ENCODE measurements at regions not wholly inside any gene's neighbourhood (a gene's known extent, or its start where the extent isn't known, plus 50 kb on each side); places are given as distances from the start of the nearest gene placed in this dataset.
"Not testable (repeated sequence)": the region's sequence is repeated elsewhere in the genome, so short reads cannot be mapped to it uniquely, and the experiment has no call there.

DNA sequence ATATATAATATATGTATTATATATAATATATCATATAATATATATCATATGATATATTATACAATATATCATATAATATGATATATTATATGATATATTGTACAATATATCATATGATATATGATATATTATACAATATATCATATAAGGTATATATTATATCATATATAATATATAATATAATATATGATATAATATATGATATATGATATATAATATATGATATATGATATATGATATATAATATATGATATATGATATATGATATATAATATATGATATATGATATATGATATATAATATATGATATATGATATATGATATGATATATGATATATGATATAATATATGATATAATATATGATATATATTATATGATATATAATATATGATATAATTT lies 617.3 kb downstream of the TRIB2 start:
- not testable (repeated sequence) for DNase-seq (ENCODE audit: extremely low read depth in 1 of 2, low read depth in 1 of 2)

DNA sequence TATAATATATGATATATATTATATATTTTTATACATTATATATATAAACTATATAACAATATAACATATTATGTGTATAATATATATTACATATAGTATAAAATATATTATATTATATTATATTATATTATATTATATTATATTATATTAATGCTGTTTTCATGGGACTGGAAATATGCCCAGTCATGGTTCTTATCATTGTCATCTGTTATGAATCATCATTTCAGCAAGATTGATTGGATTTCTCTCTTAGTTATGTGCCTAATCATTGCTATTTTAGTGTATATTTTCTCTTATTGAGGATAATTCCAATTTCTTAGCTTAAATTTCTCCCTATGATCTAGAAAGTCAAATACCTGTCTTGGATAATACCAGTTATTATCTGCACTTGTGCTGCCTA lies 617.8 kb downstream of the TRIB2 start:
- DNase-seq (ENCODE audit: extremely low read depth in 1 of 2, low read depth in 1 of 2) = no peak

DNA sequence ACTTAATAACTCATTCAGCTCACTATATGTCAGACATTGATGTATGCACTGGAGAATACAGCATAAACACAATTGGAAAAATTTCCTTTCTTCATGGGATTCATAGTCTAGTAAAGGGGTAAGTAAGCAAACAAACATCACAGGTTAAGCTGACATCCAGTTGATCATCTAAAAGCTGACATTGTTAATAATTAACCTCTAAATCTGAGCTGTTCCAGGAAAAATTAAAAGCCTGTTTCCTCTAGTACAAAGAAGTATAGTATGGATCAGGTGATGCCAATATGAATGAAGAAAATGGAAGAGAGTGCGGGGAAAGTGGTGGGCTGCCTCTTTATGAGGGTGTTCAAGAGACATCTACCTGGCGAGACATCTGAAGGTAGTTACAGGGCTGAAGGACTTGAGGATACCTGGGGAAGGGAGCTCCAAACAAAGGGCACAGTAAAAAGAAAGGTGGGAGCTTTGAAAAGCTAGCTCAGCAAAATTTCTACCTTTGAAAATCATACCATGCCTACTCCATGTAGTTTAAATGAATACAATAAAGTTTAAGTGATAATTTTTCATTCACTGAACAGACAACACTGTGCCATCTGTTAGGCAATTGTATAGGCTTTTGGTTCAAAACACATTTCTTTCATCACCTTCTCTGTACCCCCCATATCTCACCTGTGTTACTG lies 619.3 kb downstream of the TRIB2 start:
- no peak for DNase-seq (ENCODE audit: extremely low read depth in 1 of 2, low read depth in 1 of 2)

DNA sequence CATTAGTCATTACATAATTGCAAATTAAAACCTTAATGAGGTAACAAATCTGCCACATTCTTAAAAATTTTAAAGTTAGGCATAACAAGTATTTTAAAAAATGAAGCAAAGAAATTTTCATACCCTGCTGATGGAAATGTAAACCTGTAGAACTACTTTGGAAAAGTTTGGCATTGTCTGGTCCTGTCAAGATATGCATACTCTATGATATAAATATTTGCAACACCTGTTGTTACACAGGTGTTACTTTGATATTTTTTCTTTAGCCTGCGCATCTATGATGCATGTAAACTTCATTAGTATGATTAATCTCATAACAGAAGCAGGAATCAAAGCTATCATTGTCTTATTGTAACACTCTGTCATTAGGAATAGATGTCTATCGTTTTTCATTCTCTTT lies 634.3 kb downstream of the TRIB2 start:
- DNase-seq (ENCODE audit: extremely low read depth in 1 of 2, low read depth in 1 of 2) = no peak

DNA sequence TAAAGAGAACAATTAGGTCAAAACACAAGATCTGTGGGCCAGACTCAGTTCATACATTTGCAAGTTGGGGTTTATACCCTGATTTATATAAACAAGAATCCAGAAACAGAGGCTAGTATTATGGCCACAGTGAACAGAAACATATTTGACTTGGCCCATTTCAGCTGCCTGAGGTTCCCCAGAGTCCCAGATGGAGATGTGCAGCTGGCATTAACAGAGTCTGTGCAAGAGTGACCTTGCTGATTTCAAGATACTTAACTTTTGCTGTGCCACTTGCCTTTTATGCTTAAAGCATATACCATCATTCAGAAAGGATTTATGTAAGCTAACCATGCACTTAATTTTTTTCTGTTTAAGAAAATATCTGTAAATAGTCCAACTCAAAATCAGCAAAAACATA lies 636.3 kb downstream of the TRIB2 start:
- no peak for DNase-seq (ENCODE audit: extremely low read depth in 1 of 2, low read depth in 1 of 2)

DNA sequence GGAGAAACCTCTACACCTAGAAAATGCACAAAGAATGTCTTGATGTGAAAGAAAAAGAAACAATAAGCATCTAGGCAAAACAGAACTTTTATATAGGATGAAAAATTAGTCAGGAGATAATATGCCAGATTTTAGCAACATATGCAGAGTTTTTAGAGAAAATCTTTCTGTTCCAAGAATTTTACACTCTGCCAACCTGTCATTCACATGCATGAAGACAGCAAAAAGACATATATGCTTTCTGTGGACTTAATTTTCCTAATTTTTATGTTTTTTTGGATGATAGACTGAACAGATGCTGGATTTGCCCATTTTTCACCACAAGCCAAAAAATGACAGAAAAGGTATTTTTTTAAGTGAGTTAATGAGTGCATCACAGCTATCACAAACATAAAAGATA lies 637.3 kb downstream of the TRIB2 start:
- no peak for DNase-seq (ENCODE audit: extremely low read depth in 1 of 2, low read depth in 1 of 2)

DNA sequence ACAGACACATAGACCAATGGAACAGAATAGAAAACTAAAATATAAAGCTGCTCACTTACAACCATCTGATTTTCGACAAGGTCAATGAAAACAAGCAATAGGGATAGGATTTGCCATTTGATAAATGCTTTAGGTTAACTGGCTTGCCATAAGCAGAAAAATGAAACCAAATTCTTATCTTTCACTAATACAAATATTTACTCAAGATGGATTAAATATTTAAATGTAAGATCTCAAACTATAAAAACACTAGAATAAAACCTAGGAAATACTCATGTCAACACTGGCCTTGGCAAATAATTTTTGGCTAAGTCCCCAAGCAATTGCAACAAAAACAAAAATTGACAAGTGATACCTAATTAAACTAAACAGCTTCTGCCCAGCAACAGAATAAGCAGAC lies 665.2 kb downstream of the TRIB2 start:
- not testable (repeated sequence) for DNase-seq (ENCODE audit: extremely low read depth in 1 of 2, low read depth in 1 of 2)

DNA sequence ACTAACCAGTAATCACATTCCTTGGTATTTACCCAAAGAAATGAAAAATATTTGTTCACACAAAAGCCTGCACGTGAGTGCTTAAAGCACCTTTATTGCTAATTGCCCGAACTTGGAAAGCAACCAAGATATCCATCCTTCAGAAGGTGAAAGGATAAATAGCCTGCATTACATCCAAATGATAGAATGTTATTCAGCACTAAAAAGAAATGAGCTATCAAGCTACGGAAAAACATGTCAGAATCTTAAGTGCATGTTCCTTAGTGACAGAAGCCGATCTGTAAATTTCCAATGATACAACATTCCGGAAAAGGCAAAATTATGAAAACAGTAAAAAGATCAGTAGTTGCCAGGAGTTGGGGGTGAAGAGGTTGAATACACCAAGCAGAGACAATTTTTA lies 672.4 kb downstream of the TRIB2 start:
- DNase-seq (ENCODE audit: extremely low read depth in 1 of 2, low read depth in 1 of 2) = not testable (repeated sequence)

DNA sequence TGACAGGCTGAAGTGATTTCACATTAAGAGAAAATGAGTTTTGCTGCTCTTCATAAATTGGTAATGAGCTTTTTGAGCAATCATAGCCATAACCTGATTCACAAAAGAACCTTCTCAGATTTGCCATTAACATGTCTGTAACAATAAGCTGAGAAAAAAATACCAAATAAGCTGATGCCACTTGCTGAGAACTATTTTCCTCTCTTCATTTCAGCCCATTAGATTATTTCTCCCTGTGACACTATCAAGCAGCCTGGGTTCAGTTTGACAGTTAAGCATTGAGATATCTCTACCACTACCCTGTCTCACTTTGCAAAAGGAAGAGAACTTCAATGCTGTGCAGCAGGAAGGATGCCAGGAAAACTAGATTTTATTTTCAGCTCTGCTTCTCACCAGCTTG lies 673.9 kb downstream of the TRIB2 start:
- DNase-seq (ENCODE audit: extremely low read depth in 1 of 2, low read depth in 1 of 2) = no peak

DNA sequence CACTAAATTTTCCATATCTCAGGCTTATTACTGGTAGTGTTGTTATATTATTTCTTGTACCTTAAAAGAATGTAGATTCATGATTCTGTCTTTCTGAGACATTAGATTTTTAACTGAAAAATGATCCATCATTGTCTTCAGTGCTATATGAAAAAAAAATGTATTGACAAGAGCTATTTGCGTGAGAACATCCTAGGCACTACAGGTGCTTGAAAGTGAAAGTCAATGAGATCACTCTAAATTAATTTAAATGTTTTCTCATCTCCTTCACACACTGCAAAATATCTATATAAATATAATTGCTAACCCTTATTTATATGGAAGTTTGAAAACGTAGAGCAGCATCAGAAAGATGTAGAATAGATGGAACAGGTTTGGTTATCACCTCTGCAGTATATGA lies 684.6 kb downstream of the TRIB2 start:
- no peak for DNase-seq (ENCODE audit: extremely low read depth in 1 of 2, low read depth in 1 of 2)

DNA sequence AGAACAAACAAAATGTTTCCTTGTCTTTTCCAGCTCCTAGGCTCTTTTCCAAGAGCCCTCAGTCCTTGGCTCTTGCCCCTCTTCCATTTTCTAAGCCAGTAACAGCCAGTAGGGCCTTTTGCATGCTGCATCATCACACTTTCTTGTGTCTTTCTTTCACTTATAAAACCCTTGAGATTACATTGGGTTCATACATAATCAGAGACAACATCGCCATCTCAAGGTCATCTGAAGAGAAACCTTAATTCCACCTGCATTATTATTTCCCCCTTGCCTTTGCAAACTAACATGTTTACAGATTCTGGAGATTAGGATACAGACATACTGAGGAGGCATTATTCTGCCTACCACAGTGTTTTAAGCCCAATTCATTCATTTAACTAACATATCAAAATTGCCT lies 697.3 kb downstream of the TRIB2 start:
- no peak for DNase-seq (ENCODE audit: extremely low read depth in 1 of 2, low read depth in 1 of 2)

DNA sequence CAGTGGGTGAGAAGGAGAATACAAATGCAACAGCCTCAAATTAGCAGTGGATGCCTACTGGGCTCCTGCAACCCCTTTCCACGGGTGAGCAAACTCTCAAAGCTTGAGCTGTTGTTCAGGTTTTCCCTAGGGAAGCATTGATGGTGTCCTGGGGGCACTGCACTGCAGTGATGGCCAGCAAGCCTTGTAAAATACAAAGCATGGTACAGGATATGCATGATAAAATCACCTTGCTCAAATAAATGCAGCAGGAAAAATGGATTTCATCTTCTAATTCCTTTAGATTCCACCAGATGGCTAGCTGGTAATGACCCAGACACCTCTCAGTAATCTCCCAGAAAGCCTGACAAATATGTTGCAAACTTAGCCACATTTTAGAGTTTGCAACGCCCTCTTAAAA lies 698.2 kb downstream of the TRIB2 start:
- no peak for DNase-seq (ENCODE audit: extremely low read depth in 1 of 2, low read depth in 1 of 2)

DNA sequence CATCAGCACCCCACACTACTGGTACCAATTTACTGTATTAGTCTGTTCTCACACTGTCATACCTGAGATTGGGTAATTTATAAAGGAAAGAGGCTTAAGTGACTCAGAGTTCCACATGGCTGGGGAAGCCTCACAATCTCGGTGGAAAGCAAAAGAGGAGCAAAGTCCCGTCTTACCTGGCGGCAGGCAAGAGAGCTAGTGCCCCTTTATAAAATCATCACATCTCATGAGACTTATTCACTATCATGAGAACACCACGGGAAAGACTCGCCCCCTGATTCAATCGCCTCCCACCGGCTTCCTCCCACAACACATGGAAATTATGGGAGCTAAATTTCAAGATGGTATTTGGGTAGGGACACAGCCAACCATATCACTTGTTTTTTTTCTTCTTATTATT lies 717.2 kb downstream of the TRIB2 start:
- DNase-seq (ENCODE audit: extremely low read depth in 1 of 2, low read depth in 1 of 2) = no peak

DNA sequence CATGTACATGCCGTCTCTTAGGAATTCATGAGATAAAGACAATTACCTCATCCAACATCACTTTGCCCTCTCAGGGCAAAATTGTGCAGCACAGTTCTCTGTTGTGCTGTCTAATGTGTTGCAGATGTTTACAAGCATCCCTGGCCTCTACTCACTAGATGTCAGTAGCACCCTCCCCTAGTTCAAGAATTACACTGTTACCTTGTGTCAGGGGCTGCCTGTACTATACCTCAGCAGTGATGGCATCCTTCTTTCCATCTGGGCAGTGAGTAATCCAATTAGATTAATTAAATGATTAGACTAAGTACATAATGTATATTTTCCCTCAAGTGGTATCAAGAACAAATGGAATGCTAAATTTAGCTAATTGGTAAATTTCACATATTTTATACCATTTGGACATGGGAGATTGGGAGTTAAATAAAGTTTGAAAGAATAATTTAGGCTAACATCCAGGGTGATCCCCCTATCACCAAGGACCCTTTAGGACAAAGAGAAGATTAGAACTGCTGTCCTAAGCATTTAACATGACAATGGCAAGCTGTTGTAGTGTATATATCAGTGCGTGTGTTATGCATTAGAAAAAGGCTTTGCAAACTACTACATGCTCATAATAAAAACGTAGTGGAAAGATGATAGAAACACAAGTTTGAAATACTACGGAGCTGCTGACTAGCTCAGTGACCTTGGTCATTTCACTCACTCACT lies 727.0 kb downstream of the TRIB2 start:
- not testable (repeated sequence) for DNase-seq (ENCODE audit: extremely low read depth in 1 of 2, low read depth in 1 of 2)

DNA sequence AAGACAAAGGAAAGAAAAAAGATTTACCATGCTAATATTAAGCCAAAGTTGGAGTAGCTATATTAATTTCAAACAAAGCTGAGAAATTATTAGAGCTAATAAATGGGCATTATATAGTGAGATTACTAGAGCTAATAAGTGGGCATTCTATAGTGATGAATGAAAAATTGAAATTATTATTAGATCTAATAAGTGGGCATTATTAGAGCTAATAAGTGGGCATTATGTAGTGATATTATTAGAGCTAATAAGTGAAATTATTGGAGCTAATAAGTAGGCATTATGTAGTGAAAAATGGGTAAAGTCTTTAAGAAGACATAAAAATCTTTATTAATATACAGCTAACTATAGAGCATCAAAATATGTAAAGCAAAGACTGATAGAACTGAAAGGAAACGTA lies 745.7 kb downstream of the TRIB2 start:
- no peak for DNase-seq (ENCODE audit: extremely low read depth in 1 of 2, low read depth in 1 of 2)

DNA sequence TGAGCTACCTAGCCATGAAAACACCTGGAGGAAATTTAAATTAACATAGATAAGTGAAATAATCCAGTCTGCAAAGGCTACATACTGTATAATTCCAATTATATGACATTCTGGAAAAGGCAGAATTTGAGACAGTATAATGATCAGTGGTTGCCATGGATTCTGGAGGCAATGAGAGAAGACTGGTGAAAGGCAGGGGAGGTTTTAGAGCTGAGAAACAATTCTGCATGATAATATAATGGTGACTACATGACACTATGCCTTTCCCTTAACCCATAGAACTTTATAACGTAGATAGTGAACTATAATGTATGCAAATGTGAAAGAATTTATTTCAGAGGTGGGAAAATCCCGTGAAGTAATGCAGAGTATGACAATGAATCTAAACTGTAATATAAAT lies 749.3 kb downstream of the TRIB2 start:
- DNase-seq (ENCODE audit: extremely low read depth in 1 of 2, low read depth in 1 of 2) = no peak

DNA sequence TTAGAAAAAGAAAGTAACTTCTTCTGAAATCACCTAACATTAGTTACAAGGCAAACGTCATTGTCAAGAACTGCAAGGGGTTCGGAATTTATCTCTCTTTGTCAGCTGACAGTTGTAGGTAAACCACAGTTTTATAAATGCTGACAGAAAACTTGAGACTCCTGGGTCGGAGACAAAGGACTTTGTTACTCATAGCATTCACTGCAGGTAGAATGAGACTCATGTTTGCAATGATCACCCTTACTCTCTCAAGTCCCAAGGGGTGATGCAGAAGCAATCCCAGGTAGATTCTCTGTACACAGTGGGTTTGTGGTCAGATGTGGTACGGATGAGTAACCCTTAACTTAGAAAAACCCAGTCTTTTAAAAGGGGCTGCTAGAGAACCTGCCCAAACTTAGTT lies 757.8 kb downstream of the TRIB2 start:
- no peak for DNase-seq (ENCODE audit: extremely low read depth in 1 of 2, low read depth in 1 of 2)

DNA sequence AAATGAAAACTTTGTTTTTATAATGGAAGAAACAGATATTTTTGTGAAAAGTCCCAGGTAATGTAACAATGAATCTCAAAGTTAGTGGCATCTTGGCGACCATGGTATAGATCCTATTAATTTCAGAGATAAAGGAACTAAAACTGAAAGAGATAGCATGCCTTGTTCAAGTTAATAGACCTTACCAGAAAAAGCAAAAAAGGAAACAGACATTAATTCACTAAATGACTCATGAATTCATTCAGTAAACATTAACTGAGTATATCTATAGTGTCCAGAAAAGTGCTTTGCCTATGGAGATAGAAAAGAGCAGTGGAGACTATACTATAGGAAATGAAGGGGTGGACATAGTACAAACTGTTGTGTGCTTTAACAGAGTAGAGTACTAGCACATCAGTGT lies 763.3 kb downstream of the TRIB2 start:
- no peak for DNase-seq (ENCODE audit: extremely low read depth in 1 of 2, low read depth in 1 of 2)

DNA sequence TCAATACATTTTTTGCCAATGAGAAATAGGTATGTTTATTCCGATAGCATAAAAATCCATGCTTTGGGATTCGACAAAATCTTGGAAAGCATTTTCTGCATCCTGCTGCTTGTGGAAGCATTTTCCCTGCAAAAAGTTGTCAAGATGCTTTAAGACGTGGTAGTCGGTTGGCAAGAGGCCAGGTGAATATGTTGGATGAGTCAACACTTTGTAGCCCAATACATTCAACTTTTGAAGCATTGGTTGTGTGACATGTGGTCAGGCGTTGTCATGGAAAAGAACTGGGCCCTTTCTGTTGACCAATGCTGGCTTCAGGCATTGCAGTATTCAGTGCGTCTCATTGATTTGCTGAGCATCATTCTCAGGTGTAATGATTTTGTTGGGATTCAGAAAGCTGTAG lies 764.5 kb downstream of the TRIB2 start:
- DNase-seq (ENCODE audit: extremely low read depth in 1 of 2, low read depth in 1 of 2) = no peak

DNA sequence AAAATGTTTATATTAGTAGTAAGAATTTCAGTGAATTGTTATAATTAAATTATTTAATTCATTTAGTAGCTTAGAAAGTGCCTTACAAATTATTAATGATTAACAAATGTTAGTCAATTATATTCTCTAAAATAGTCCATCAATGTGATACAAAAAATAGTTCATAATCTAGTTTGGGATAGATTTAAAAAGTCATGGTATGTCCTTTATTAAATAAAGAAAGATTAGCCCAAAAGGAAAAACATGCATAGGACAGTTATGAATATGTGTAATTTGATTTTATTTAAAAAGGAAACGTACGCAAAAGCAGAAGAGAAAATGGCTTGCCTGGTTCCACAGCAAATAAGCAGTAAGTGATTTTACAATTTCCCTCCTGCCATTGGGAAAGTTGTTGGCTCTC lies 768.5 kb downstream of the TRIB2 start:
- no peak for DNase-seq (ENCODE audit: extremely low read depth in 1 of 2, low read depth in 1 of 2)

DNA sequence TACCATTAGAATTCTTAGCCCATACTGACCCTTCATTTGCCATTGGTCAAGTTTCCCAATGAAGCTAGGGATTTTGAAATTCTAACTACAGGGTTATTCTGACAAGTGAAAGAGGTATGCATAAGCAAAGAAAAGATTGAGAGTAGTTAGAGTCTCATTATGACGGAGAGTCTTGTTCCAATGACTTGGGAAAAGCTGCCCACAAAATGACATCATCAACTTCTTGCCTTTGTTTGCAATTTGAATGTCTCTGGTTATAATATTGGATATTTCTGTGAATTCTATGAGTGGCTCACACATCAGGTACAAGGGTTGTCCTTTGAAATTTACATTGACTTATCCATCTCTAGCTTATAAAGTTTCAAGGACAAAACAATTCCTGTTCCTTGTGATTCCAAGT lies 772.2 kb downstream of the TRIB2 start:
- no peak for DNase-seq (ENCODE audit: extremely low read depth in 1 of 2, low read depth in 1 of 2)

DNA sequence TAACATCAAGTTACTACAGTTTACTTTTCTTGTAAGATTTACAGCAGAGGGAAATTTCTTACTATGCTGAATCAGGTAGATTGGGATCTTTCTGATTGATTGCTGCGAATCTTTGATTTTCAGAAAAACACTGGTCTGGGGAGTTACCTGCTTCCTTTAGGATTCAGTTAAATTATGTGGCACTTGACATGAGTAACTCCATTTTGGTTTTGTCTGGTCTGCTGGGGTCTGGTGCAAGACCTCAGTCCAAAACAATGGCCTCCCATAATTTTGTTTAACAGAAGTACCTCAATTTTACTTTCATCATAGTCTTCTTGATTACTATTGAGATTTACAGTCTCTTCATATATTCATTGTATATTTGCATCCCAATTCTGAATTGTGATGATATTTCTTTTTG lies 775.5 kb downstream of the TRIB2 start:
- DNase-seq (ENCODE audit: extremely low read depth in 1 of 2, low read depth in 1 of 2) = no peak

DNA sequence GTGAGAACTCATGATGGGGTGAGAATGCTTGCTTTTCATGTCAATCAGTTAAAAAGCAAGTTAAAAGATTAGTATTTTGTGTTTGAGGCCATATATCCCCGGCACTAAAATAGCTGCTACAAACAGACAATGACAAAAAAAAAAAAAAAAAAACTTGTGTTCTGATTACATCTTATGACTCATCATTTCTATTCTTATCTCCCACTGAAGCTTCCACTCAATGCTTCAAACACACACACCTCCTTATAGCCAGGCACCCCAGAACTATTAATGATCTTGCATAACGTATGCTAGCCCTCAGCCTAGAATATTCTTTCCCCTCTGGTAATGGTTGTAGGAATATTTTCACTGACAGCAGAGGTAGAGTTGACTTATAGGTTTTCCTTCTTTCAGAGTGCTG lies 778.3 kb downstream of the TRIB2 start:
- DNase-seq (ENCODE audit: extremely low read depth in 1 of 2, low read depth in 1 of 2) = no peak
